HG02642 (cell line): ENCODE measurements at regions not wholly inside any gene's neighbourhood (a gene's known extent, or its start where the extent isn't known, plus 50 kb on each side); places are given as distances from the start of the nearest gene placed in this dataset.

Experiments used
- ATAC-seq: cut with Tn5 transposase; IDR thresholded peaks from one replicate; pipeline ENCODE4 v1.9.1; 2021; ENCODE audit warnings: mild to moderate bottlenecking; ENCODE audit not compliant: unreplicated experiment, poor library complexity

DNA sequence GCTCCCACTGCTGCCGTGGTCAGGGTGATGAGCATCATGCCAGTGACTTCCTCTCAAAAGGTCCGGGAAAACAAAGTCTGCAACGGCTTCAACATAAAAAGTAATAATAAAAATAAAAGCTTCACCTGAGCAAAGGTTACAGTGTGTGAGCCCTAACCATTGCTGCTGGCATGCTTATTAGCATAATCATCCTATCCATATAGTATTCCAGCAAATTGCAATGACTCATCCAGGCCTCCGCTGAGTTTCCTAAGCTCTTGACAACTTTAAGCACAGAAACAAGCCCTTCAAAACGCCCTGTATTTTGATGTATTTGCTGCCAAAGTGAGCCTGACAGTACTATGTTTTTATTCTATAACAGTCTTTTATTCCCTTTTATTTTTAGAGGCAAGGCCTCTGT lies 100.5 kb downstream of the AASDH start:
- ATAC-seq, result no peak

DNA sequence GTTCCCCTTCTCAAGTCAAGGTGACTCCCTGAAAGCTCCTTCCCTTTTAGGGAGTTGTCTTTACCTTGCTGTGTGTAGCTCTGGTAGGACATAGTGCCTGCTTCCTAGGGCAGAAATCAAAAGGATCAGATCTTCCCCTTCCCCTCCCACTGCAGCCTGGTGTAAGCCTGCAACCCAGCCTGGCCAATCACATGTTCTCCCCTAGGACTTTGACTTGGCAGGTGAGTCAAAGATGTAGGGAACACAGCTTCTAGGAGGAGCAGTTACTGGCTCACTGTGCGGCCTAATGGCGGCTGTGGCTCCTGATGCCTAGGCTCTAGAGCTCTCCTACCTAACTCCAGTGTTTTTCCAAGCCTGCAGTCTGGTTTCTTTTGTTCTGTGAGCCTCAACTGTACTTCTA lies 103.9 kb downstream of the AASDH start:
- no peak for ATAC-seq

- no peak for ATAC-seq
These were observed 105.3 kb downstream of the AASDH start for GRCh38 chr4:56282004-56282403.

DNA sequence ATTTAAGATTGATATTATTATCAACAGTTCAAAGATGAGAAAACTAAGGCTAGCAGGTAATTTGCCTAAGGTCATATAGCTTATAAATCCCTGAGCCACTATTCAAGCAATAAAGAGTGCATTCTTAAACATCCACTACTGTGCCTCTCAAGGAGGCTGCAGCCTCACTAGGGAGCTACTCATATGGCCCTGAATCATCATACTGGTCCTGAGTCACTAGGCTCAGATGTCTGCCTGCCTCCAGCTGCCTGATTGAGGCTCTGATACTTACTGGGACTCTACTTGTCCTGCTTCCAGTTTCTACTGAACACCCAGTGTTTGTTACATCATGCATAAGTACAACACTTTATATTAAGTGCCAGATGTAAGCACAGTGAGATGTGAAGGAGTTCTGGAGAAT lies 110.7 kb downstream of the AASDH start:
- no peak for ATAC-seq

DNA sequence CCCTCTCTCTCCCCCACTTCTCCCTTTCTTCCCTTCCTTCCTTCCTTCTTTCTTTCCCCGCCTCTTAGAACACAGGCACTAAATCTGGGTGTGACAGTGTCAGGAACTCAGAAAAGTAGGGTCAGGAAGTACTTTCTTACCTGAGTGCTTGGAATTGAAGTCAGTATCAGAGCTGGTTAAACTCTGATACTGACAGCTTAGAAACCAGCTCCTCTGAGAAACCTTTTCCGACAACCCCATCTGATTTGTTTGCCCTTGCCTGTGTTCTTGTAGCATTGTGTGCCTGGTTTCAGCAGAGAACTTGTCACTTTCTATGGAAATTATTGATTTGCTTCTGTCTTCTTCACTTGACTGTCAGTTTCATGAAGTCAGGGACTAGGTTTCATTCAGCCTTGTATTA lies 113.9 kb downstream of the AASDH start:
- ATAC-seq, result no peak

GRCh38 chr4:56272927-56273326 lies 114.4 kb downstream of the AASDH start:
- ATAC-seq, result no peak

DNA sequence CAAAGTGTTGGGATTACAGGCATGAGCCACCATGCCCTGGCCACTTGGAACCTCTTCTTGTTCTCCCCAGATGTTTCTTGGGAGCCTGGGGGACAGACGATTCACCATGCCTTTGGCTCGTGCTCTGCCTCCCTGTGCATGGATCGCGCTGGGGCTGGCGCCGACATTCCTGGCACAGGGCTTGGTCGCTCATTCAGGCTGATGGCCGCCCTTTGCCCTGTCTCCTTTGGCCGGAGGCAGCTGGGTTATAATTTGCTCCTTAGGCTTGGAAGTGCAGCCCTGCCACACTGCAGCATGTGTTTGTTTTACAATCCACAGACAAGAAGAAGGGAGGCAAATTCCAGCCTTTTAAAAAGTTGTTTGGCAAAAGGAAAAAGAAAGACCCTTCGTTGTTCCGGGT lies 115.3 kb downstream of the AASDH start:
- ATAC-seq, result no peak

GRCh38 chr4:56271131-56271530 lies 116.2 kb downstream of the AASDH start:
- no peak for ATAC-seq

DNA sequence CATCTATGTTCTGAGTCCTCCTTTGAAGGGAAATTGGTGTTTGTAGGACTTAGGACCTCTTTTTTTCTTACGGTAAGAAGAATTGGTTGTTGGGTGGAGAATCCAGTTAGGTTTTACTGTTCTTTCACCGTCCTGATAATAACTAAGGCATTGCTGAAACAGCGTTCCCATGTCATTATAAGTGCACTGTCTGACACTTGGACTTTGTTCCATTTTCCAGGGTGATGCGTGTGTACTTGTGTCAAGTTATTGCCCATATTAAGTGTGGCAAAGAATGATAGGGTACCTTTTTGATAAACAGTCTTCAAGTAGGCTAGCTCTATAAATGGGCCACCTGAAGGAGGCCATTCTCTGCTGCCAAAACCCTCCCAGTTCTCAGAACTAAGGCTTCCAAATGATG lies 119.7 kb downstream of the AASDH start:
- no peak for ATAC-seq

GRCh38 chr4:56264873-56265272 lies 122.4 kb downstream of the AASDH start:
- ATAC-seq, result no peak

DNA sequence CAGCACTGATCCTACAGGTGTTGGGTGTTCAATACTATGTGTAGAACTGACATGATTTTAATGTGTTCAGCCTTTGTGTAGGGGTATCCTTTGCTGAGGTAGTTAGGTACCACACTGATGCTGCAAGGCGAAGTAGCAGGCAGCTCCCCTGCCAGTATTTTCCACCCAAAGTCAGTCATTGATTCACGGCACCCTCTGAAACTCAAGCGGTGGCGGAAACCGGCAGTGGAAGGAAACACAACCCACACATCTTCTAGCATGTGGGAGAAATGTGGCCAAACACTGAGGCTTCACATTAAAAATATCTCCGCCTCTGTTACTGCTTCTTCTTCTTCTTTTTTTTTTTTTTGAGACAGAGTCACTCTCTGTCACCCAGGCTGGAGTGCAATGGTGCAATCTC lies 126.3 kb downstream of the AASDH start:
- ATAC-seq, result no peak

GRCh38 chr4:56260320-56260719 lies 127.0 kb downstream of the AASDH start:
- no peak for ATAC-seq

DNA sequence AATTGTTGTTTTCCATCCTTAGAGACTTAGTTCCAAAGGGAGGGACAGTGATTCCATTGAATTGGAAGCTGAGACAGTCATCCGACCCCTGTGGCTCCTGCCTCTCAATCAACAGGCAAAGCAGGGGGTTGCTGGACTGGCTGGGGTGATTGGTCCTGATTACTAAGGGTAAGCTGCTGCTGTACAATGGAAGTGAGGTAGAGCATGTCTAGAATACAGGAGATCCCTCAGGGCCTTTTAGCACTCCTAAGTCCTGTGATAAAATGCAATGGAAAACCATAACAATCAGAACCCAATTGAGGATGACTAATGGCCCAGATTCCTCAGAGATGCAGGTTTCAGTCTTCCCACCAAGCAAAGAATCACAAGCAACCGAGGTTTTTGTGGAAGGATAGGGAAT lies 127.6 kb downstream of the AASDH start:
- no peak for ATAC-seq

- no peak for ATAC-seq
These were observed 131.5 kb downstream of the AASDH start for GRCh38 chr4:56255820-56256219.

DNA sequence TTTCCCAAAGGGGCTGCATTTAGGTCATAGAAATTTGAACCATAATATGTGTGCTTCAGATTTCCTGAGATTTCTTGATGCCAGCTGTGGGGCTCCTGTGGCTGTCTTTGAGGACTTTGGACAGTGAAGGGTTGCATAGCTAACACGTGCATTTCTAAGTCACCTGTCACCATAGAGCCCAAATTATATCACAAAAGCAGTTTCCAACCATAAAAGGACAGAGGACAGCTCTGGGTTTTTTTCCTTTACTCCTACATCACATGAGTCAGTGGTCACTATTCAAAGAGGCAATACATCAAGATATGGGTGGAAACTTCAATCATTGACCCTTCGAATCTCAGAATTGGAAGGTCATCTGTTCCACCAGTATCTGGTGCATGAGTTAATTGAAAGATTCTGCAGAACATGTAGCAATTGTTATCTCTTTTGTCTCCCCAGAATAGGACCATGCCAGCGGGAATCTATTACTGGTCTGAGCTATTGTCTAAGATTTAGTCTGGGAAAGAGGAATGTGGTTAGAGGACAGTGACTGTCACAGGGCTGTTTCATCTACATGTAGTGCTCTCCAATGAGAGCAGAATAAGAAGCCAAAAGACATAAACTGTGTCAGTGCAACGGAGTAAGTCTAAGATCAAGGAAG lies 133.5 kb downstream of the AASDH start:
- ATAC-seq, result no peak

DNA sequence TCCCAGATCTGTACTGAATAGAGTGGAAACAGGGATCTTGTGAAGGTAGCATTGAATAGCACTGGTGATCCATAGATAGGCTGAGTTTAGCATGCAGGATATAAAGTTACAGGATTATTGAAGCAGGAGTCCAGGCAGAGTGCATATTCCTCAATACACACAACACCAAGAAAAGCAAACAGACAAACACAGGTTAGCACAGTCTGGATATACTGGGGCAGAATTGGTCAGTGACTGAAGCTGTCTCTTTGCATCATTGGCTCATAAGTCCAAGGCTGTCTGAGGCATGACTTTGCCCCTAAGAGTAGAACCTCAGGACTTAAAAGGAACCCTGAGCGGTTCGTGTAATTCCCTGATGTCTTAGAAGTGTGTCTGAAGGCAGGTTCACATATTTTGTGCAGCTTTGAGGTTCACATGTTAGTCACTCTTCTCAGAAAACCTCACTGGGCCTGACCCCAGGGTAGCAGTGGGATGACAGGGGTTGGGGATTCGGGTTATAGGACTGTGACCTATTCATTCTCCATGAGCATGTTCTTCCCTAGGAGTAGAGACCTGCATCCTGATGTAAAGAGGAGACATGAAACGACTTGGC lies 134.6 kb downstream of the AASDH start:
- ATAC-seq, result no peak

GRCh38 chr4:56251556-56251955 lies 135.7 kb downstream of the AASDH start:
- no peak for ATAC-seq

DNA sequence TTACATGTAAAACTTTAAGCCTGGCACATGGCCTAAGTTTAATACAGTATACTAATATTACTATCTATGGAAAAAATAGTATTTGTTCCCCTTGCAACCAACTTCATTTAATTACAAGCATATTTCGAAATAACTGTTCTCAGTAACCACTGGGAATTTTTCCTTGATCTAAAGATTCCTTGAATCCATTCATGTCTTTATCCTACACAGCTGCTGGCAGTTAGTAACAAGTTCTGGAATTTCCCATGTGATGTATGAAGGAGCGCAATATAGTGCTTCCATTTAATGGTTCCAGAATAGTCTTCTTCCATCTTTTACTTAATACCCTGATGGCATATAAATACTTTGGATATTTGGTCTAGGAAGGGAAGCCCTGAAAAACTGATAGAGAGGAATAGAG lies 136.5 kb downstream of the AASDH start:
- no peak for ATAC-seq

- no peak for ATAC-seq
These were observed 139.6 kb downstream of the AASDH start for GRCh38 chr4:56247646-56248045.

DNA sequence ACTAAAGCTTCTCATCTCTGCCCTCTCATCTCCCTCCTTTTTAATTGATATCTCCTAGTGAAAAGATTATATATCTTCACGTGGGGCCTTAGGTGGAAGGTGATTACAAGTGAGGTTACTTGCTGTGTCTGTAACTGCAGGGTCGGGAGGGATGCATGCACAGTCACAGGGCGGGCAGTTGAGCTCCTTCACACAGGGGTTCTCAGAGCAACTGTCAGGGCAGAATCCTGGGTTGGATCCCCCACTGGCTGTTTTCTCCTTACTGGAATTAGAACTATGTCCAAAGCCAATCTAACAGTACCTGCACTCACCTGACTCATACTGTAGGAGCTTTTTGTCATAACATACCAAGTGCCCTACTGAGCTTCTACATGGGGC lies 141.1 kb downstream of the AASDH start:
- ATAC-seq, result no peak

- no peak for ATAC-seq
These were observed 141.6 kb downstream of the AASDH start for GRCh38 chr4:56245547-56246232.

DNA sequence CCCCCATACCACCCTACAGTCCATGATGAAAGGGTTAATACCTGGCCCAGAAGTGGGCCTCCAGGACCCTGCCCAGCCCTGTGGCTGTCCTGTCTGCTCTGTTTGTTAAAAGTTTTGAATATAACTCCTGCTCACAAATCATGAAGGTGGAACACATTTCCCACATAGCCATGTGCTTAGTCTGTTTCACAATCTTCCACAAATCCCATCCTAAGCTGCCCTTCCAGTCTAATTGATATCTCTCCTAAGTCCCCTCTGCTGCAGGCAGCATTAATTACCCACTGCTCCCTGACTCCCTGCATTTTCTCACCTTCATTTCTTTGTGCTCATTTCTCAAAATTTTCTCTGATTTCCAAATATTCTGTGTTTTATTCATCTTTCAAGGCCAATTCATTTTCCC lies 142.6 kb downstream of the AASDH start:
- ATAC-seq, result no peak
